ENCODE measurements at regions not wholly inside any gene's neighbourhood (a gene's known extent, or its start where the extent isn't known, plus 50 kb on each side); places are given as distances from the start of the nearest gene placed in this dataset.

DNA sequence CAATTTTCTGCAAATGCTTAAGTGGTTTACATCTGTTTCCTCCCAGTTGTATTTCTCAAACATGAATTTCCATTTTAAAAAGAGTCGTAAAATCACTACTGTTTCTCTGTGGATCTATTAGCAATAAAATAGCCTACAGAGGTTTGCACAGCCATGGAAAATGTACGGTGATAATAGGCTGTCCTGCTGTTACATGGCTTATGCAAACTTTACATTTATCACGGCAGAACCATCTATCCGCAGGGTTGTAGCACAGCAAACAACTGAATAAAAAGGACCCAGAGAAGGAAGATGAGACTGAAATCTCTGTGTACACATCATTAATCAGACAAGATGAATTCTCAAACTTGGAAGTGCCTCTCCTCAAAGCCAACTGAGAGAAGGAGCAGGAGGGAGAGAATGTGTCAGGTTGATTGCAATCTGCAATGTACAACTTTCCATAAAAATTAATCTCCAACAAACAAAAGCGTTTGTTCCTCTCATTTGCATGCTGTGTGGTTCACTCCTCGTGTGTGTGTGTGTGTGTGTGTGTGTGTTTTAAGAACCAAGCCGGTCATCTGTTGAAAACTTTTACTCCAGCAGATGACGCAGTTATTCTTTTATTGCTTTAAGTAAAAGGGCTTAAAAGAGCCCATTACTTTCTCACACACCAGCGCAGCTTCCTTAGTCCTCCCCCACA is 279.3 kb downstream of the SKAP2 start:
- H3K4ac ChIP-seq (ENCODE audit: low read depth, low read length) = no peak overlapping the region
- no peak overlapping the region for H3K4me3 ChIP-seq (ENCODE audit: insufficient read depth, low read depth, low read length)
- H3K79me1 ChIP-seq (ENCODE audit: low read depth in 1 of 2, low read length in 2 of 2) = no peaks in the 10 kb centered on the region
- no CpG with 5 or more reads among the region's 9 CpGs for WGBS, 2 experiments (ENCODE audit: extremely low coverage in 2 of 2, insufficient read length in 1 of 2)
- no peak overlapping the region for H2AK9ac ChIP-seq (replicated peaks; ENCODE audit: low read depth, low read length, poor library complexity)
- no peak overlapping the region for H2BK120ac ChIP-seq (ENCODE audit: low read depth, low read length)
- H2BK15ac ChIP-seq (ENCODE audit: low read depth, low read length) = no peak overlapping the region
- DNase-seq (no peak), ATAC-seq (ENCODE audit: low read depth) (no peak)
- H3K56ac ChIP-seq (ENCODE audit: extremely low read depth, insufficient read depth, low read length) = no peak overlapping the region
- no peak overlapping the region for H2AFZ ChIP-seq (replicated peaks; ENCODE audit: low read length, poor library complexity)
- no peak for TF ChIP-seq CTCF (conservative IDR thresholded peaks at IDR 0.05; ENCODE audit: low read depth, low read length)
- no peak for TF ChIP-seq MAFK (IDR thresholded peaks at IDR 0.05; ENCODE audit: low read depth, low read length)
- TF ChIP-seq POLR2A (IDR thresholded peaks at IDR 0.05; ENCODE audit: low read depth, low read length) = no peak
- H3K9me1 ChIP-seq (ENCODE audit: insufficient read depth, low read length) = no peaks in the 10 kb centered on the region
- no peaks in the 10 kb centered on the region for H3K4me1 ChIP-seq (ENCODE audit: control insufficient read depth, insufficient read depth, low read length)
- H3K27ac ChIP-seq (ENCODE audit: insufficient read depth, low read length) = no peak overlapping the region
- dilution Hi-C loops (cut with HindIII; ENCODE audit: low sequenced_read_pairs, unreplicated experiment) (no loop called here), in situ Hi-C loops (cut with MboI; ENCODE audit: low sequenced_read_pairs) (no loop called here), intact Hi-C loops (cut with micrococcal nuclease) (no loop called here)
- POLR2A ChIA-PET (ENCODE audit: unreplicated experiment) = no interaction called here
- no peak overlapping the region for H3K9ac ChIP-seq (ENCODE audit: low read depth, low read length)
- no peaks in the 10 kb centered on the region for H4K20me1 ChIP-seq (ENCODE audit: insufficient read depth, low read length)
- no peak overlapping the region for H4K8ac ChIP-seq (ENCODE audit: low read depth in 2 of 2, low read length in 2 of 2)
- no peak overlapping the region for H2AK5ac ChIP-seq (ENCODE audit: low read depth, low read length)
- no peak overlapping the region for H2BK20ac ChIP-seq (ENCODE audit: low read depth, low read length)
- no peak overlapping the region for H4K5ac ChIP-seq (ENCODE audit: low read depth, low read length)
- H3K27me3 ChIP-seq (ENCODE audit: control insufficient read depth, insufficient read depth, low read length) = no peaks in the 10 kb centered on the region; the same call in 1 of the 2 replicates
- no TSS peak for BruUV-seq (replicated peaks)
- no peak overlapping the region for H3K14ac ChIP-seq (replicated peaks; ENCODE audit: low read depth, low read length)
- H3K23ac ChIP-seq (ENCODE audit: low read depth, low read length) = no peak overlapping the region
- no peaks in the 10 kb centered on the region for H3K36me3 ChIP-seq (ENCODE audit: control insufficient read depth, insufficient read depth, low read length)
- H3K18ac ChIP-seq (ENCODE audit: low read depth, low read length) = no peak overlapping the region
- H4K91ac ChIP-seq (ENCODE audit: insufficient read depth, low read depth, low read length) = no peak overlapping the region
- H3K9me3 ChIP-seq (ENCODE audit: control insufficient read depth, insufficient read depth, low read length) = no peaks in the 10 kb centered on the region
- no peak overlapping the region for H3K4me2 ChIP-seq (ENCODE audit: low read depth, low read length)
- no peak overlapping the region for H2BK5ac ChIP-seq (ENCODE audit: low read depth, low read length, poor library complexity, severe bottlenecking)
- CTCF ChIA-PET = no interaction called here
